ENCODE measurements at regions not wholly inside any gene's neighbourhood (a gene's known extent, or its start where the extent isn't known, plus 50 kb on each side); places are given as distances from the start of the nearest gene placed in this dataset.

GRCh38 chr12:115354007-115354890 is 670.3 kb upstream of the TBX3 start:
- H3K79me1 ChIP-seq (ENCODE audit: low read length) = no peaks in the 10 kb centered on the region
- no peak overlapping the region for H3K4ac ChIP-seq (ENCODE audit: low read depth, low read length)
- no peaks in the 10 kb centered on the region for H3K4me1 ChIP-seq (ENCODE audit: control insufficient read depth in 1 of 2, insufficient read depth in 2 of 2, low read length in 2 of 2)
- WGBS (ENCODE audit: extremely low coverage, insufficient coverage, insufficient read length) = no CpG with 5 or more reads among the region's 6 CpGs
- no peak overlapping the region for H3K14ac ChIP-seq (ENCODE audit: low read length)
- H2BK5ac ChIP-seq (ENCODE audit: low read depth, low read length, poor library complexity) = no peak overlapping the region
- H3K9ac ChIP-seq (ENCODE audit: low read length) = no peak overlapping the region
- H3K27ac ChIP-seq (ENCODE audit: low read depth, low read length) = no peak overlapping the region
- H4K12ac ChIP-seq (ENCODE audit: low read depth, low read length) = no peak overlapping the region
- H2AFZ ChIP-seq (ENCODE audit: insufficient read depth, low read length, poor library complexity) = no peak overlapping the region
- no peak overlapping the region for H2BK120ac ChIP-seq (ENCODE audit: insufficient read depth, low read length, poor library complexity)
- no peaks in the 10 kb centered on the region for H3K36me3 ChIP-seq (ENCODE audit: control insufficient read depth in 1 of 2, insufficient read depth in 2 of 2, low read length in 2 of 2)
- H3K18ac ChIP-seq (ENCODE audit: low read length) = no peak overlapping the region
- no peaks in the 10 kb centered on the region for H3K27me3 ChIP-seq (ENCODE audit: insufficient read depth, low read length)
- H3K23ac ChIP-seq (ENCODE audit: low read length) = no peak overlapping the region
- no peaks in the 10 kb centered on the region for H3K9me3 ChIP-seq (ENCODE audit: insufficient read depth, low read depth, low read length)
- no peak overlapping the region for H2AK5ac ChIP-seq (ENCODE audit: low read length)
- H3K79me2 ChIP-seq (ENCODE audit: control insufficient read depth, insufficient read depth, low read length, poor library complexity) = no peaks in the 10 kb centered on the region
- DNase-seq = peak; percentile 26 to 65
- H3K4me2 ChIP-seq (ENCODE audit: low read length) = no peak overlapping the region
- H4K91ac ChIP-seq (ENCODE audit: low read depth, low read length) = peak overlapping the region; percentile 15
- no peak overlapping the region for H3K4me3 ChIP-seq (ENCODE audit: low read depth, low read length)
- H4K8ac ChIP-seq (ENCODE audit: low read depth, low read length) = no peak overlapping the region
- no peak overlapping the region for H2BK12ac ChIP-seq (ENCODE audit: low read length)

GRCh38 chr12:115353467-115353866 is 669.5 kb upstream of the TBX3 start:
- Histone ChIP-seq H2BK120ac (ENCODE audit: insufficient read depth, low read length, poor library complexity) (no peak overlapping the region), H3K4ac (ENCODE audit: low read depth, low read length) (no peak overlapping the region), H3K36me3 (ENCODE audit: control insufficient read depth in 1 of 2, insufficient read depth in 2 of 2, low read length in 2 of 2) (no peaks in the 10 kb centered on the region), H2BK5ac (ENCODE audit: low read depth, low read length, poor library complexity) (no peak overlapping the region), H3K27me3 (ENCODE audit: insufficient read depth, low read length) (no peaks in the 10 kb centered on the region), H3K18ac (ENCODE audit: low read length) (no peak overlapping the region), H3K9ac (ENCODE audit: low read length) (no peak overlapping the region), H3K79me1 (ENCODE audit: low read length) (no peaks in the 10 kb centered on the region), H4K8ac (ENCODE audit: low read depth, low read length) (no peak overlapping the region), H3K27ac (ENCODE audit: low read depth, low read length) (no peak overlapping the region), H2AFZ (ENCODE audit: insufficient read depth, low read length, poor library complexity) (no peak overlapping the region), H3K23ac (ENCODE audit: low read length) (no peak overlapping the region), H2AK5ac (ENCODE audit: low read length) (no peak overlapping the region), H2BK12ac (ENCODE audit: low read length) (no peak overlapping the region), H4K12ac (ENCODE audit: low read depth, low read length) (no peak overlapping the region), H4K91ac (ENCODE audit: low read depth, low read length) (no peak overlapping the region), H3K9me3 (ENCODE audit: insufficient read depth, low read depth, low read length) (no peaks in the 10 kb centered on the region), H3K14ac (ENCODE audit: low read length) (no peak overlapping the region), H3K79me2 (ENCODE audit: control insufficient read depth, insufficient read depth, low read length, poor library complexity) (no peaks in the 10 kb centered on the region), H3K4me1 (ENCODE audit: control insufficient read depth in 1 of 2, insufficient read depth in 2 of 2, low read length in 2 of 2) (no peaks in the 10 kb centered on the region), H3K4me2 (ENCODE audit: low read length) (no peak overlapping the region), H3K4me3 (ENCODE audit: low read depth, low read length) (no peak overlapping the region)
- WGBS (ENCODE audit: extremely low coverage, insufficient coverage, insufficient read length) = no CpG with 5 or more reads among the region's 1 CpG
- DNase-seq = no peak

GRCh38 chr12:115351514-115352077 is 667.6 kb upstream of the TBX3 start:
- Histone ChIP-seq H3K4me3 (ENCODE audit: low read depth, low read length) (no peak overlapping the region), H3K18ac (ENCODE audit: low read length) (no peak overlapping the region), H3K27me3 (ENCODE audit: insufficient read depth, low read length) (no peaks in the 10 kb centered on the region), H3K9me3 (ENCODE audit: insufficient read depth, low read depth, low read length) (no peaks in the 10 kb centered on the region), H3K23ac (ENCODE audit: low read length) (no peak overlapping the region), H3K27ac (ENCODE audit: low read depth, low read length) (no peak overlapping the region), H3K4me1 (ENCODE audit: control insufficient read depth in 1 of 2, insufficient read depth in 2 of 2, low read length in 2 of 2) (no peaks in the 10 kb centered on the region), H3K79me1 (ENCODE audit: low read length) (no peaks in the 10 kb centered on the region), H2BK5ac (ENCODE audit: low read depth, low read length, poor library complexity) (no peak overlapping the region), H3K79me2 (ENCODE audit: control insufficient read depth, insufficient read depth, low read length, poor library complexity) (no peaks in the 10 kb centered on the region), H4K91ac (ENCODE audit: low read depth, low read length) (no peak overlapping the region), H3K36me3 (ENCODE audit: control insufficient read depth in 1 of 2, insufficient read depth in 2 of 2, low read length in 2 of 2) (no peaks in the 10 kb centered on the region), H2AK5ac (ENCODE audit: low read length) (no peak overlapping the region), H3K14ac (ENCODE audit: low read length) (no peak overlapping the region), H3K4me2 (ENCODE audit: low read length) (no peak overlapping the region), H4K8ac (ENCODE audit: low read depth, low read length) (no peak overlapping the region), H3K4ac (ENCODE audit: low read depth, low read length) (no peak overlapping the region), H2BK12ac (ENCODE audit: low read length) (no peak overlapping the region), H2AFZ (ENCODE audit: insufficient read depth, low read length, poor library complexity) (no peak overlapping the region), H3K9ac (ENCODE audit: low read length) (no peak overlapping the region), H2BK120ac (ENCODE audit: insufficient read depth, low read length, poor library complexity) (no peak overlapping the region), H4K12ac (ENCODE audit: low read depth, low read length) (no peak overlapping the region)
- WGBS (ENCODE audit: extremely low coverage, insufficient coverage, insufficient read length) = no CpG with 5 or more reads among the region's 5 CpGs
- peak in 1 of 2 donors; percentile 44 for DNase-seq

GRCh38 chr12:115349711-115350110 is 665.7 kb upstream of the TBX3 start:
- no CpG with 5 or more reads among the region's 1 CpG for WGBS (ENCODE audit: extremely low coverage, insufficient coverage, insufficient read length)
- DNase-seq = no peak
- no peak overlapping the region for H4K8ac ChIP-seq (ENCODE audit: low read depth, low read length)
- no peak overlapping the region for H3K9ac ChIP-seq (ENCODE audit: low read length)
- no peak overlapping the region for H4K91ac ChIP-seq (ENCODE audit: low read depth, low read length)
- no peak overlapping the region for H2AFZ ChIP-seq (ENCODE audit: insufficient read depth, low read length, poor library complexity)
- no peaks in the 10 kb centered on the region for H3K79me1 ChIP-seq (ENCODE audit: low read length)
- no peaks in the 10 kb centered on the region for H3K79me2 ChIP-seq (ENCODE audit: control insufficient read depth, insufficient read depth, low read length, poor library complexity)
- no peak overlapping the region for H3K4me2 ChIP-seq (ENCODE audit: low read length)
- H2BK5ac ChIP-seq (ENCODE audit: low read depth, low read length, poor library complexity) = no peak overlapping the region
- no peak overlapping the region for H4K12ac ChIP-seq (ENCODE audit: low read depth, low read length)
- no peak overlapping the region for H3K14ac ChIP-seq (ENCODE audit: low read length)
- H2BK120ac ChIP-seq (ENCODE audit: insufficient read depth, low read length, poor library complexity) = no peak overlapping the region
- H2BK12ac ChIP-seq (ENCODE audit: low read length) = no peak overlapping the region
- no peak overlapping the region for H3K18ac ChIP-seq (ENCODE audit: low read length)
- H3K27me3 ChIP-seq (ENCODE audit: insufficient read depth, low read length) = no peaks in the 10 kb centered on the region
- H3K4me1 ChIP-seq (ENCODE audit: control insufficient read depth in 1 of 2, insufficient read depth in 2 of 2, low read length in 2 of 2) = no peaks in the 10 kb centered on the region
- H3K4me3 ChIP-seq (ENCODE audit: low read depth, low read length) = no peak overlapping the region
- no peak overlapping the region for H2AK5ac ChIP-seq (ENCODE audit: low read length)
- no peak overlapping the region for H3K4ac ChIP-seq (ENCODE audit: low read depth, low read length)
- H3K27ac ChIP-seq (ENCODE audit: low read depth, low read length) = no peak overlapping the region
- no peaks in the 10 kb centered on the region for H3K36me3 ChIP-seq (ENCODE audit: control insufficient read depth in 1 of 2, insufficient read depth in 2 of 2, low read length in 2 of 2)
- H3K9me3 ChIP-seq (ENCODE audit: insufficient read depth, low read depth, low read length) = no peaks in the 10 kb centered on the region
- H3K23ac ChIP-seq (ENCODE audit: low read length) = no peak overlapping the region

Data from trophoblast cell (in vitro differentiated cells and primary cell).